AG09309 (cell line): ENCODE measurements at regions not wholly inside any gene's neighbourhood (a gene's known extent, or its start where the extent isn't known, plus 50 kb on each side); places are given as distances from the start of the nearest gene placed in this dataset.

Experiments
- DNase-seq: peaks from one replicate; pipeline ENCODE4 v3.0.0-alpha.2; 2010; ENCODE audit warnings: low read depth
- H3K4me3 ChIP-seq: 2 replicates; pipeline ENCODE4 v1.5.1; 2011; ENCODE audit warnings: mild to moderate bottlenecking, low read depth, low read length, moderate library complexity; ENCODE audit not compliant: control insufficient read depth
- TF ChIP-seq, protein P1 (sequence below): IDR thresholded peaks from 2 replicates; pipeline ENCODE4 v1.5.1; 2011; ENCODE audit warnings: mild to moderate bottlenecking, low read depth, low read length, inconsistent platforms; ENCODE audit not compliant: insufficient read depth, control insufficient read depth; ENCODE audit errors: missing control alignments

DNA sequence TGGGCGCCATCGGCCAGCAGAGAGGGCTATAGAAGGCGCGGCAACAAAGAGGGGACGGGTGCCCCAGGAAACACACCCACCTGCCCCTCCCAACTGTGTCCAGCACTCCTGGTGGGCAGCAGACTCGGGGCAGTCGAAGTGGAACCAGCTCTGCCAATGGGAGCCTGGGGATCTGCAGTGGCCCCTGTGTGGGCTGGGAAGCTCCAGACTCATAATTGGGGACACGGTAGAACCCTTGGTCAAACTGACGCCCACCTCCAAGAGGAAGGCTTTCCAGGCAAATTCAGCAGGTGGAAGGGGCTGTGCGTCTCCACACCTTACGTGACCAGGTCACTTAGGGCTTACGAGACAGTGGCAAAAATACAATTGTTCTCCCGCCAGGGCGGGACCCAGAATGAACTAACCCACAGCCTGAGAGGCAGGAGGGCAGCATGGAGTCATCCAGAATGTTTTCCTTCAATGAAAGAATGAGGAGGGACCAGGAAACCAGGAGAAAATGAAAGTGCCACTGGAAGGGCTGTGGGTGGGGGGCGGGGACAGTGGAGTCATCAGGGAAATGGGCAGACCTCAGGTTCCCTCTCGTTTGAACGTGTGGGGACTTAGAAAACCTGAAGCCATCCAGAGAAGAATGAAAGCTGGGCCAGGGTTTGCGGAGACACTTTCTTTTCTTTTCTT lies 53.2 kb upstream of the SHANK2 start:
- no peak overlapping the region for H3K4me3 ChIP-seq
- TF ChIP-seq, protein P1, sequence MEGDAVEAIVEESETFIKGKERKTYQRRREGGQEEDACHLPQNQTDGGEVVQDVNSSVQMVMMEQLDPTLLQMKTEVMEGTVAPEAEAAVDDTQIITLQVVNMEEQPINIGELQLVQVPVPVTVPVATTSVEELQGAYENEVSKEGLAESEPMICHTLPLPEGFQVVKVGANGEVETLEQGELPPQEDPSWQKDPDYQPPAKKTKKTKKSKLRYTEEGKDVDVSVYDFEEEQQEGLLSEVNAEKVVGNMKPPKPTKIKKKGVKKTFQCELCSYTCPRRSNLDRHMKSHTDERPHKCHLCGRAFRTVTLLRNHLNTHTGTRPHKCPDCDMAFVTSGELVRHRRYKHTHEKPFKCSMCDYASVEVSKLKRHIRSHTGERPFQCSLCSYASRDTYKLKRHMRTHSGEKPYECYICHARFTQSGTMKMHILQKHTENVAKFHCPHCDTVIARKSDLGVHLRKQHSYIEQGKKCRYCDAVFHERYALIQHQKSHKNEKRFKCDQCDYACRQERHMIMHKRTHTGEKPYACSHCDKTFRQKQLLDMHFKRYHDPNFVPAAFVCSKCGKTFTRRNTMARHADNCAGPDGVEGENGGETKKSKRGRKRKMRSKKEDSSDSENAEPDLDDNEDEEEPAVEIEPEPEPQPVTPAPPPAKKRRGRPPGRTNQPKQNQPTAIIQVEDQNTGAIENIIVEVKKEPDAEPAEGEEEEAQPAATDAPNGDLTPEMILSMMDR: no peak
- no peak for DNase-seq

DNA sequence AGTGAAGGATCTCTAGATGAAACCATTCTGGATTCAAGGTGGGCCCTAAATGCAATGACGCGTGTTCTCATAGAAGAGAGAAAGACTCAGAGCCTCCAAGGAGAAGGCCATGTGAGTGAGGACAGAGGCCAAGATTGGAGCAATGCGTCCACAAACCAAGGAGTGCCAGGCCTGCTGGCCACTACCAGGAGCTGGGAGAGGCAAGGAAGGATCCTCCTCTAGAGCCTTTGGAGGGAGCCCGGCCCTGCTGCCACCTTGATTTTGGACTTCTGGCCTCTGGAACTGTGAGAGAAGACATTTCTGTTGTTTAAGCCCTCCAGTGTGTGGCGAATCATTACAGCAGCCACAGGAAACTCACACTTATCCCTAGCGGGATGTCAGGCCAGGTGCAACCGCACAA lies 52.7 kb upstream of the SHANK2 start:
- TF ChIP-seq, protein P1: no peak
- no peak overlapping the region for H3K4me3 ChIP-seq
- no peak for DNase-seq

DNA sequence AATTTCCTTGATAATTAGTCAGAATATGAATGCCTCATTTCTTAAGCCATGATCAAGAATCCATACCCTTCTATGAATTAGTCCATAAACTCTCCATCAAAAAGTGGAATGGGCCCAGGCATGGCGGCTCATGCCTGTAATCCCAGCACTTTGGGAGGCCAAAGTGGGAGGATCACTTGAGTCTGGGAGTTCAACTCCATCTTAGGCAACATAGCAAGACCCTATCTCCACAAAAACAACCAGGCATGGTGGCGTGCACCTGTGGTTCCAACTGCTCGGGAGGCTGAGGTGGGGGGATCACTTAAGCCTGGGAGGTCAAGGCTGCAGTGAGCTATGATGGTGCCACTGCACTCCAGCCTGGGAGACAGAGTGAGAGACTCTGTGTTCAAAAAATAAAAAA lies 52.1 kb upstream of the SHANK2 start:
- TF ChIP-seq, protein P1: no peak
- H3K4me3 ChIP-seq: no peak overlapping the region
- DNase-seq: no peak

DNA sequence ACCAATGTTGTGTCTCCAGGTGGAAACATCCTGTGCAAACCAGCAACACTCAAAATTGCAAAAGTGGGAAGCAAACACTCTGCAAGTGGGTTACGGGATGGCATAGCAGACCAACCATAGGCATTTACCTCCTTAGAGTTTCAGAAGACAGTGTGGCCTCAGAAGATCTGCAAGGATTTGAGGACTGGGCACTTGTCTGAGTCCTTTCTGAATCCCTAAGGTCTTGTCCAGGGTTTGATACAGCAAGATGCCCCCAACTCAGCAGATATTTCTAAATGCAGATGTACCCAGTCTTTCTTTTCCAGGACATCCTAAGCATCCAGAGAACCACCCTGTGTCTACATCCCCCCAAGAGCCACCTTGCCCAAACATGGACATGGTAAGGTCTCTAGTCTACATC lies 51.7 kb upstream of the SHANK2 start:
- no peak overlapping the region for H3K4me3 ChIP-seq
- TF ChIP-seq, protein P1: no peak
- no peak for DNase-seq

DNA sequence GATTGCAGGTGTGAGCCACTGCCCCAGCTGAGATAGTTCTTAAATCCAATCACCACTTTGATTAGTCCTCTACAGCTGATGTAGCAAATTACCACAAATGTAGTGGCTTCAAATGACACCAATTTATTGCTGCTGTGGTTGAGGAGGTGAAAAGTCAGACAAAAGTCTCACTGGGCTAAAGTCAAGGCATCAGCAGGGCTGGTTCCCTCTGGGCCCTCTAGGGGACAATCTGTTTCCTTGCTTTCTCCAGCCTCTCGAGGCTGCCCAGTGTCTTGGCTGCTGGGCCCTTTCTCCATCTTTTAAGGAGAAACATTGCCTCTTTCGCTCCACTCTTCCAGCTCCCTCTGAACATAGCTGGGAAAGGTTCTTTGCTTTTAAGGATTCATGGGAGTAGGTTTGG lies 50.5 kb upstream of the SHANK2 start:
- no peak overlapping the region for H3K4me3 ChIP-seq
- TF ChIP-seq, protein P1: peak; percentile 14
- no peak for DNase-seq

DNA sequence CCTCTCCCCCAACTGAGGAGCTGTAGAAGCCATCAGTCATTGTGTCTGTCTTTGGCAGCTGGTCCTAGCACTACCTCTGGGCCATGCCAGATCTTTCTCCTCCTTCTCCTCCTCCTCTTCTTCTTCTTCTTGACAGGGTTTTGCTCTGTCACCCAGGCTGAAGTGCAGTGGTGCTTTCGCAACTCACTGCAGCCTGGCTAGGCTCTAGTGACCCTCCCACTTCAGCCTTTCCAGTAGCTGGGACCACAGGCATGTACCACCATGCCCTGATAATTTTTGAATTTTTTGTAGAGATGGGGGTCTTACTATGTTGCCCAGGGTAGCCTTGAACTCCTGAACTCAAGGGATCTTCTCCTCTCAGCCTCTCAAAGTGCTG lies 50.1 kb upstream of the SHANK2 start:
- TF ChIP-seq, protein P1: no peak
- no peak overlapping the region for H3K4me3 ChIP-seq
- DNase-seq: no peak
